C4-2B (cell line): ENCODE measurements at regions not wholly inside any gene's neighbourhood (a gene's known extent, or its start where the extent isn't known, plus 50 kb on each side); places are given as distances from the start of the nearest gene placed in this dataset.

Source experiments
- ZFX ChIP-seq: fragments of 450-650 bp; IDR thresholded peaks from 2 replicates; pipeline ENCODE4 v1.6.1; 2017
- TF ChIP-seq, protein P1 (sequence below): fragments of 450-650 bp; conservative IDR thresholded peaks from 2 replicates; pipeline ENCODE4 v1.5.1; 2017; ENCODE audit warnings: mild to moderate bottlenecking

DNA sequence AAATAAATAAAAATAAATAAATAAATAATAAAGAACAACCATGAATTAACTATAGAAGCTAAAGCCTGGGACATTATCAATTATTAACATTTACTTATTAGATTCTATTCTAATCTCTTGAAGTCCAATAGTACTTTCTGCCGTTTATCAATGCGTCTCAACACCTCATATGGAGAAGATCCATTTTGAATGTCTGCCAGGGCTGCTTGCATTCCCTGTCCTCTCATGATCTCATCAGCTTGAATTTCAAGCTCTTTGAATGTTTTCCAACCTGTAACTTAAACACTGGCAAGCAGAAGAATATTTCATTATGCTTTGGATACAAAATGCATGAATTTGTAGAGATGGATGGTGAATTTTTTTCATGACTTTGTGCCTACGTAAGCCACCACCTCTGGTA, 191.9 kb upstream of the ANKFN1 start:
- TF ChIP-seq, protein P1, sequence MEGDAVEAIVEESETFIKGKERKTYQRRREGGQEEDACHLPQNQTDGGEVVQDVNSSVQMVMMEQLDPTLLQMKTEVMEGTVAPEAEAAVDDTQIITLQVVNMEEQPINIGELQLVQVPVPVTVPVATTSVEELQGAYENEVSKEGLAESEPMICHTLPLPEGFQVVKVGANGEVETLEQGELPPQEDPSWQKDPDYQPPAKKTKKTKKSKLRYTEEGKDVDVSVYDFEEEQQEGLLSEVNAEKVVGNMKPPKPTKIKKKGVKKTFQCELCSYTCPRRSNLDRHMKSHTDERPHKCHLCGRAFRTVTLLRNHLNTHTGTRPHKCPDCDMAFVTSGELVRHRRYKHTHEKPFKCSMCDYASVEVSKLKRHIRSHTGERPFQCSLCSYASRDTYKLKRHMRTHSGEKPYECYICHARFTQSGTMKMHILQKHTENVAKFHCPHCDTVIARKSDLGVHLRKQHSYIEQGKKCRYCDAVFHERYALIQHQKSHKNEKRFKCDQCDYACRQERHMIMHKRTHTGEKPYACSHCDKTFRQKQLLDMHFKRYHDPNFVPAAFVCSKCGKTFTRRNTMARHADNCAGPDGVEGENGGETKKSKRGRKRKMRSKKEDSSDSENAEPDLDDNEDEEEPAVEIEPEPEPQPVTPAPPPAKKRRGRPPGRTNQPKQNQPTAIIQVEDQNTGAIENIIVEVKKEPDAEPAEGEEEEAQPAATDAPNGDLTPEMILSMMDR = no peak
- no peak for TF ChIP-seq ZFX
